ENCODE measurements at regions not wholly inside any gene's neighbourhood (a gene's known extent, or its start where the extent isn't known, plus 50 kb on each side); places are given as distances from the start of the nearest gene placed in this dataset.

- TF ChIP-seq FOXA2 (IDR thresholded peaks at IDR 0.05): no peak
- TF ChIP-seq TAF1 (conservative IDR thresholded peaks at IDR 0.05): no peak
- TF ChIP-seq, protein P1, sequence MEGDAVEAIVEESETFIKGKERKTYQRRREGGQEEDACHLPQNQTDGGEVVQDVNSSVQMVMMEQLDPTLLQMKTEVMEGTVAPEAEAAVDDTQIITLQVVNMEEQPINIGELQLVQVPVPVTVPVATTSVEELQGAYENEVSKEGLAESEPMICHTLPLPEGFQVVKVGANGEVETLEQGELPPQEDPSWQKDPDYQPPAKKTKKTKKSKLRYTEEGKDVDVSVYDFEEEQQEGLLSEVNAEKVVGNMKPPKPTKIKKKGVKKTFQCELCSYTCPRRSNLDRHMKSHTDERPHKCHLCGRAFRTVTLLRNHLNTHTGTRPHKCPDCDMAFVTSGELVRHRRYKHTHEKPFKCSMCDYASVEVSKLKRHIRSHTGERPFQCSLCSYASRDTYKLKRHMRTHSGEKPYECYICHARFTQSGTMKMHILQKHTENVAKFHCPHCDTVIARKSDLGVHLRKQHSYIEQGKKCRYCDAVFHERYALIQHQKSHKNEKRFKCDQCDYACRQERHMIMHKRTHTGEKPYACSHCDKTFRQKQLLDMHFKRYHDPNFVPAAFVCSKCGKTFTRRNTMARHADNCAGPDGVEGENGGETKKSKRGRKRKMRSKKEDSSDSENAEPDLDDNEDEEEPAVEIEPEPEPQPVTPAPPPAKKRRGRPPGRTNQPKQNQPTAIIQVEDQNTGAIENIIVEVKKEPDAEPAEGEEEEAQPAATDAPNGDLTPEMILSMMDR (IDR thresholded peaks at IDR 0.05; ENCODE audit: low read depth, low read length, missing input control): no peak
- TF ChIP-seq RAD21 (IDR thresholded peaks at IDR 0.05): no peak
- no peak for TF ChIP-seq REST (IDR thresholded peaks at IDR 0.05)
Observed at GRCh38 chr4:96874657-96875056, 1034.8 kb downstream of the PDHA2 start.

Data from liver (tissue), 3 donors.